GM12892 (cell line): ENCODE measurements at regions not wholly inside any gene's neighbourhood (a gene's known extent, or its start where the extent isn't known, plus 50 kb on each side); places are given as distances from the start of the nearest gene placed in this dataset.

Source experiments
- POLR2A ChIP-seq: IDR thresholded peaks from 2 replicates; pipeline ENCODE4 v1.6.1; 2011; ENCODE audit warnings: low read depth, low read length, control low read depth
- POLR2AphosphoS5 ChIP-seq: IDR thresholded peaks from 2 replicates; pipeline ENCODE4 v1.6.1; 2011; ENCODE audit warnings: low read depth, low read length, control low read depth
- TAF1 ChIP-seq: IDR thresholded peaks from 2 replicates; pipeline ENCODE4 v1.6.1; 2011; ENCODE audit warnings: low read depth, mild to moderate bottlenecking, control low read depth, low read length, borderline replicate concordance

GRCh38 chr11:109857637-109858036 lies 235.6 kb upstream of the ZC3H12C start:
- TF ChIP-seq POLR2AphosphoS5 (no peak), POLR2A (no peak), TAF1 (no peak)
